GM12878 (cell line): ENCODE measurements at regions not wholly inside any gene's neighbourhood (a gene's known extent, or its start where the extent isn't known, plus 50 kb on each side); places are given as distances from the start of the nearest gene placed in this dataset.

Experiments used
- ATAC-seq: fragments of 200-7000 bp; cut with Tn5 transposase; 3 replicates; pipeline ENCODE4 v1.9.1; 2020; ENCODE audit warnings: mild to moderate bottlenecking, moderate library complexity
- BruUV-seq: library from RNA; stranded (reverse); fragments of 400-500 nt; replicated peaks from 2 replicates; lab custom pipeline; 2021; lab: Mats Ljungman, UMichigan
- CTCF ChIA-PET: fragments of 300-600 bp; sonication (Branson Sonifier 250); formaldehyde crosslinking; extraction: SDS; loops from one replicate; lab custom pipeline; 2021; ENCODE audit warnings: inconsistent platforms; lab: Yijun Ruan, JAX
- POLR2A ChIA-PET: fragments of 350-600 bp; formaldehyde crosslinking; extraction: SDS; loops from one replicate; lab custom pipeline; 2021; ENCODE audit warnings: inconsistent platforms; lab: Charles Lee
- RAD21 ChIA-PET: fragments of 300-600 bp; sonication (Branson Sonifier 250); formaldehyde crosslinking; loops from one replicate; lab custom pipeline; 2023; ENCODE audit warnings: antibody characterized with exemption; ENCODE audit not compliant: unreplicated experiment; lab: Charles Lee
- SMC1A ChIA-PET: fragments of 300-600 bp; sonication (Branson Sonifier 250); formaldehyde crosslinking; loops from one replicate; lab custom pipeline; 2023; ENCODE audit not compliant: unreplicated experiment, uncharacterized antibody; lab: Charles Lee
- DNase-seq: peaks from one replicate; pipeline ENCODE4 v3.0.0-alpha.2; 2011; ENCODE audit warnings: low read depth, low spot score
- FAIRE-seq: peaks from 3 replicates; lab custom pipeline; 2011; peaks lifted over from hg19 to GRCh38; lab: Jason Lieb, UNC
- H2AFZ ChIP-seq: 2 replicates; pipeline ENCODE4 v1.6.0; 2011; ENCODE audit warnings: low read depth, low read length, control low read depth; ENCODE audit not compliant: control insufficient read depth
- H3K27ac ChIP-seq: 2 replicates; pipeline ENCODE4 v1.5.1; 2011; ENCODE audit warnings: control low read depth; ENCODE audit not compliant: control insufficient read depth, insufficient read depth
- H3K27me3 ChIP-seq, 2 experiments: replicated peaks in 1 of 2; 2 replicates each; pipeline versions ENCODE4 v1.6.0 to v1.6.1; 2011; ENCODE audit warnings: low read length in 1 of 2; ENCODE audit not compliant: control insufficient read depth in 2 of 2, insufficient read depth in 2 of 2
- H3K36me3 ChIP-seq, 2 experiments: 2 replicates each; pipeline ENCODE4 v1.5.1; 2011; ENCODE audit warnings: low read length in 1 of 2; ENCODE audit not compliant: control insufficient read depth in 2 of 2, insufficient read depth in 2 of 2
- H3K4me1 ChIP-seq: 2 replicates; pipeline ENCODE4 v1.6.1; 2011; ENCODE audit warnings: mild to moderate bottlenecking, low read length, moderate library complexity, mixed read lengths; ENCODE audit not compliant: control insufficient read depth, insufficient read depth
- H3K4me2 ChIP-seq: 2 replicates; pipeline ENCODE4 v1.6.0; 2011; ENCODE audit warnings: control low read depth; ENCODE audit not compliant: control insufficient read depth, insufficient read depth
- H3K4me3 ChIP-seq: fragments of 200-600 bp; sonication (generic); 2 replicates; pipeline ENCODE4 v1.5.1; 2016
- H3K79me2 ChIP-seq: 2 replicates; pipeline ENCODE4 v1.6.0; 2011; ENCODE audit warnings: low read length; ENCODE audit not compliant: control insufficient read depth, insufficient read depth
- H3K9ac ChIP-seq: 2 replicates; pipeline ENCODE4 v1.8.0; 2011; ENCODE audit warnings: low read length, control low read depth, mixed read lengths; ENCODE audit not compliant: control insufficient read depth, insufficient read depth
- H3K9me3 ChIP-seq: replicated peaks from 3 replicates; pipeline ENCODE4 v1.5.1; 2011; ENCODE audit warnings: mild to moderate bottlenecking, low read length; ENCODE audit not compliant: control insufficient read depth, insufficient read depth
- H4K20me1 ChIP-seq: 2 replicates; pipeline ENCODE4 v1.6.0; 2011; ENCODE audit not compliant: control insufficient read depth, insufficient read depth
- GATAD2B ChIP-seq: fragments of 450-650 bp; conservative IDR thresholded peaks from 2 replicates; pipeline ENCODE4 v1.6.1; 2017; ENCODE audit warnings: low read depth, mild to moderate bottlenecking, moderate library complexity
- MEF2A ChIP-seq: IDR thresholded peaks from 2 replicates; pipeline ENCODE4 v1.6.1; 2011; ENCODE audit warnings: low read depth, mild to moderate bottlenecking, low read length, moderate library complexity; ENCODE audit not compliant: insufficient read depth
- RAD21 ChIP-seq: IDR thresholded peaks from 2 replicates; pipeline ENCODE4 v1.6.1; 2011; ENCODE audit warnings: mild to moderate bottlenecking, low read depth, low read length, moderate library complexity; ENCODE audit not compliant: insufficient read depth
- WGBS: methylation state at CpG from one replicate; pipeline ENCODE4 v1.1.6; 2016; ENCODE audit warnings: low lambda C conversion rate; ENCODE audit not compliant: insufficient replicate concordance, insufficient coverage; ENCODE audit errors: missing lambda C conversion rate; 5-methylcytosine and 5-hydroxymethylcytosine counted together
- in situ Hi-C: fragments of 300-500 bp; cut with MboI; formaldehyde crosslinking; loops from 9 replicates; pipeline ENCODE4 v1.14.3; 2018; ENCODE audit warnings: mixed read lengths
- intact Hi-C: fragments of 100-400 bp; cut with micrococcal nuclease; formaldehyde crosslinking; loops from one replicate; pipeline ENCODE4 v1.14.2; 2022; ENCODE audit not compliant: unreplicated experiment

DNA sequence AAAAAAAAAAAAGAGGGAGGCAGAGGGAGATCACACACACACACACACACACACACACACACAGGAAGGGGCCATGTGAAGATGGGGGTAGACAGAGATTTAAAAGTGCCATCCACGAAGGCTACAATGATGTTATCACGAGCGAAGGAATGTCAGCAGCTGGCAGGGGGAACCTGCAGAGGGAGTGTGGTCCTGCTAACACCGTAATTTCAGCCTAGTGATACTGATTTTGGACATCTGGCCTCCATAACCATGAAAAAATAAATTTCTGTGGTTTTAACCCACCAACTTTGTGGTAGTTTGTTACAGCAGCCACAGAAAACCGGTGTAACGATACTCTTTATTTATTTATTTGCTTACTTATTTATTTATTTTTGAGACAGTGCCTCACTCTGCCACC, 76.0 kb downstream of the TMCO5A start:
- Histone ChIP-seq H3K4me2 (no peak overlapping the region), H3K9me3 (no peaks in the 10 kb centered on the region), H3K9ac (no peak overlapping the region), H3K4me1 (no peaks in the 10 kb centered on the region), H3K79me2 (no peaks in the 10 kb centered on the region), H3K27ac (no peak overlapping the region), H2AFZ (no peak overlapping the region), H4K20me1 (no peaks in the 10 kb centered on the region), H3K4me3 (no peak overlapping the region), H3K27me3 (no peaks in the 10 kb centered on the region), H3K36me3 (no peaks in the 10 kb centered on the region)
- BruUV-seq, result no TSS peak
- POLR2A ChIA-PET, result no interaction called here
- no peak for FAIRE-seq
- SMC1A ChIA-PET, result interaction anchor here (1.4 kb wide), 1 partner anchor 11 kb away, joined by 6 read pairs; no protein-coding TSS in a partner anchor
- DNase-seq, result no peak
- RAD21 ChIA-PET, result no interaction called here
- no peak for ATAC-seq
- intact Hi-C loops, result no loop called here
- in situ Hi-C loops, result no loop called here
- 51% methylated on average over 6 of the region's 6 CpGs for WGBS
- TF ChIP-seq GATAD2B (no peak), RAD21 (peak; percentile 9; the same call in 1 of the 2 replicates)
- CTCF ChIA-PET, result interaction anchor here (0.6 to 1.5 kb wide), 2 partner anchors 100 to 447 kb away, joined by 3 read pairs; no protein-coding TSS in a partner anchor

DNA sequence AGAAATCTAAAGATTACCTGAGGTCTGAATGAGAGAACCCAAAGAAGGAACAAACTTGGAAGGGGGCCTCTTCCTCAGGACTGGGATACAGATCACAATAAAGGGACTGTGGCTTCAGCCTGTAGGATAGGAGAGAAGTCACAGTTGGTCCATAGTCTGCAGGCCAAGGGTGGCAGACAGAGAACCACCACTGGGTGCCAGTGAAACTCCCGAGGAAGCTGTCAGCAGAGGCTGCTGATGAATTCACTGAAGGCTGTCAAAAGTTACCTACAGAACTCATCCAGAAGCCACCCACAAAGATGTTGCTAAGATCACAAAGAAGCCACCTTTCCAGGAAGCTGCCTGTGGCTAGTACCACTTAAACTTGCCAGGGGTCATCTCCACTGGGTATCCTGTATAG, 78.5 kb downstream of the TMCO5A start:
- ChIA-PET RAD21 (interaction anchor here (1.4 to 2.0 kb wide), 2 partner anchors 8 to 46 kb away, joined by 3 to 6 read pairs; no protein-coding TSS in a partner anchor), SMC1A (interaction anchor here (0.9 to 2.1 kb wide), 9 partner anchors 9 to 342 kb away, joined by 3 to 6 read pairs (median 4); no protein-coding TSS in a partner anchor), POLR2A (interaction anchor here (0.5 to 1.1 kb wide), 2 partner anchors 8 to 49 kb away, joined by 3 read pairs; no protein-coding TSS in a partner anchor)
- Histone ChIP-seq H3K4me3 (no peak overlapping the region), H3K79me2 (no peaks in the 10 kb centered on the region), H4K20me1 (no peaks in the 10 kb centered on the region), H3K9me3 (no peaks in the 10 kb centered on the region; the same call in 2 of the 3 replicates), H3K36me3 (no peaks in the 10 kb centered on the region), H2AFZ (no peak overlapping the region), H3K27ac (no peak overlapping the region), H3K27me3 (no peaks in the 10 kb centered on the region)
- DNase-seq (no peak), FAIRE-seq (no peak)
- in situ Hi-C loops, result no loop called here
- intact Hi-C loops, result no loop called here
- WGBS, result 0% methylated on average over 1 of the region's 1 CpG
- TF ChIP-seq RAD21 (peak; percentile 29; the same call in 1 of the 2 replicates), MEF2A (no peak)
- TF ChIP-seq, all 136 proteins: peak for 1
- ATAC-seq, result peak; percentile 44; the same call in 2 of the 3 replicates
- CTCF ChIA-PET, result interaction anchor here (0.6 to 1.7 kb wide), 12 partner anchors 8 to 427 kb away, joined by 3 to 6 read pairs (median 4); no protein-coding TSS in a partner anchor
- H3K4me1 ChIP-seq, result no peaks in the 10 kb centered on the region
- no peak overlapping the region for H3K9ac ChIP-seq
- H3K4me2 ChIP-seq, result no peak overlapping the region
- no TSS peak for BruUV-seq
